ENCODE measurements at regions not wholly inside any gene's neighbourhood (a gene's known extent, or its start where the extent isn't known, plus 50 kb on each side); places are given as distances from the start of the nearest gene placed in this dataset.
"Not testable (repeated sequence)": the region's sequence is repeated elsewhere in the genome, so short reads cannot be mapped to it uniquely, and the experiment has no call there.

DNA sequence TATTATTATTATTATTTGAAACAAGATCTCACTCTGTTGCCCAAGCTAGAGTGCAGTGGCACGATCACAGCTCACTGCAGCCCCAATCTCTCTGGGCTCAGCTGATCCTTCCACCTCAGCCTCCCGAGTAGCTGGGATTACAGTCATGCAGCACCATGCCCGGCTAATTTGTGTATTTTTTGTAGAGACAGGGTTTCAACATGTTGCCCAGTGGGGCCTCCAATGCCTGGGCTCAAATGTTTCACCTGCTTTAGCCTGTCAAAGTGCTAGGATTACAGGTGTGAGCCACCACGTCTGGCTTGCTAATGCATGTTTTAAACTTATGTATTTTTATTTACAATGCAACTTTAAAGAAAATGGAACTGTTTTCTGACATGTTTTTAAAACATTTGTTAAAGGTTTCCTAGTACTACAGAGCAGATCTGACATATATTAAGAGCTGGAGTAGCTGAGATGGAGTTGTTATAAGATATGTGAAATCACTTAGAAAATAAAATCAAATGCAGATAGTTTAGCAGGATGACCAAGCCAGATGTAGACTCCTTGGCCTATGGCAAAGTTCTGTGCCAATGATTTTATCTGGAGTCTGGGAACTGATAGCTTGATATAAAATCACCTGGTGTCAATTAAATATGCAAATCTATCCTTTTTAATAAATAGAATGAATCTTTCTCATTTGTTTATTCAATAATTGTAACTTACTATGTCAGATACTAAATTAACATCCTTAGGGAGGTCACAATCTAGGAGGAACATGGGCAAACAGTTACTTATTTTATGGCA lies 310.1 kb upstream of the NAALADL2 start:
- CTCF ChIA-PET, result no interaction called here
- intact Hi-C loops (cut with micrococcal nuclease; ENCODE audit: unreplicated experiment), result no loop called here

DNA sequence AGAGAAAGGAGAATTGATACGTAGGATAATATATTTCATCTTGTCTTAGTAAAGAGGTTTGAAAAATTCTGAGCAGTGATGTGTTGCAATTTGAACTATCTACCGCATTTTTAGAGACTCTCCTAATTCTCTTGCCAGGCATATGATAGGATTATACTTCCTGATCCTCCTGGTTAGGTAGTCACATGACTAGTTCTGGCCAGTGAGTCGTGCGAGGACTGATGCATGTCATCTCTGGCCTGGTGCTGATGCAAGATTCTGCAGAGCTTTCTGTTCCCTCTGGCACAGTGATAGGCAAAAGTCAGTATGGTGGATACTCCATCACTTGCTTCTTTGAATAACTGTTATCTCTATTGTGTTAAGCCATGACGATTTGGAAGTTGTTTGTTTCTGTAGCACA lies 277.6 kb upstream of the NAALADL2 start:
- TF ChIP-seq EZH2 (IDR thresholded peaks at IDR 0.05; ENCODE audit: borderline replicate concordance, low read depth, low read length, poor library complexity, severe bottlenecking), result no peak
- TF ChIP-seq, protein P1, sequence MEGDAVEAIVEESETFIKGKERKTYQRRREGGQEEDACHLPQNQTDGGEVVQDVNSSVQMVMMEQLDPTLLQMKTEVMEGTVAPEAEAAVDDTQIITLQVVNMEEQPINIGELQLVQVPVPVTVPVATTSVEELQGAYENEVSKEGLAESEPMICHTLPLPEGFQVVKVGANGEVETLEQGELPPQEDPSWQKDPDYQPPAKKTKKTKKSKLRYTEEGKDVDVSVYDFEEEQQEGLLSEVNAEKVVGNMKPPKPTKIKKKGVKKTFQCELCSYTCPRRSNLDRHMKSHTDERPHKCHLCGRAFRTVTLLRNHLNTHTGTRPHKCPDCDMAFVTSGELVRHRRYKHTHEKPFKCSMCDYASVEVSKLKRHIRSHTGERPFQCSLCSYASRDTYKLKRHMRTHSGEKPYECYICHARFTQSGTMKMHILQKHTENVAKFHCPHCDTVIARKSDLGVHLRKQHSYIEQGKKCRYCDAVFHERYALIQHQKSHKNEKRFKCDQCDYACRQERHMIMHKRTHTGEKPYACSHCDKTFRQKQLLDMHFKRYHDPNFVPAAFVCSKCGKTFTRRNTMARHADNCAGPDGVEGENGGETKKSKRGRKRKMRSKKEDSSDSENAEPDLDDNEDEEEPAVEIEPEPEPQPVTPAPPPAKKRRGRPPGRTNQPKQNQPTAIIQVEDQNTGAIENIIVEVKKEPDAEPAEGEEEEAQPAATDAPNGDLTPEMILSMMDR (conservative IDR thresholded peaks at IDR 0.05; ENCODE audit: low read depth, low read length), result no peak
- H3K27ac ChIP-seq (ENCODE audit: low read depth, low read length, poor library complexity, severe bottlenecking), result no peak overlapping the region
- POLR2A ChIA-PET (ENCODE audit: low non-redundant PET), result no interaction called here
- intact Hi-C loops (cut with micrococcal nuclease; ENCODE audit: unreplicated experiment), result no loop called here
- CTCF ChIA-PET, result no interaction called here
- H3K9me3 ChIP-seq (ENCODE audit: low read depth, low read length, poor library complexity, severe bottlenecking), result no peaks in the 10 kb centered on the region
- H3K4me3 ChIP-seq (ENCODE audit: low read depth, low read length, poor library complexity, severe bottlenecking), result no peak overlapping the region
- H3K4me1 ChIP-seq (ENCODE audit: insufficient read depth, low read length, poor library complexity, severe bottlenecking), result no peaks in the 10 kb centered on the region
- no TSS peak for BruUV-seq (replicated peaks)
- no peaks in the 10 kb centered on the region for H3K36me3 ChIP-seq (ENCODE audit: insufficient read depth, low read length, poor library complexity, severe bottlenecking)
- H3K27me3 ChIP-seq (replicated peaks; ENCODE audit: insufficient read depth, low read depth, low read length, poor library complexity), result no peaks in the 10 kb centered on the region
- DNase-seq (ENCODE audit: low spot score), result no peak

More for the DNA sequence above, 310.1 kb upstream of the NAALADL2 start:
- TF ChIP-seq EZH2 (IDR thresholded peaks at IDR 0.05; ENCODE audit: borderline replicate concordance, low read depth, low read length, poor library complexity, severe bottlenecking), result no peak
- TF ChIP-seq, protein P1 (conservative IDR thresholded peaks at IDR 0.05; ENCODE audit: low read depth, low read length), result no peak
- Histone ChIP-seq H3K4me3 (ENCODE audit: low read depth, low read length, poor library complexity, severe bottlenecking) (no peak overlapping the region), H3K4me1 (ENCODE audit: insufficient read depth, low read length, poor library complexity, severe bottlenecking) (no peaks in the 10 kb centered on the region), H3K27me3 (replicated peaks; ENCODE audit: insufficient read depth, low read depth, low read length, poor library complexity) (no peaks in the 10 kb centered on the region), H3K27ac (ENCODE audit: low read depth, low read length, poor library complexity, severe bottlenecking) (no peak overlapping the region), H3K36me3 (ENCODE audit: insufficient read depth, low read length, poor library complexity, severe bottlenecking) (no peaks in the 10 kb centered on the region), H3K9me3 (ENCODE audit: low read depth, low read length, poor library complexity, severe bottlenecking) (no peaks in the 10 kb centered on the region)
- POLR2A ChIA-PET (ENCODE audit: low non-redundant PET), result no interaction called here
- DNase-seq (ENCODE audit: low spot score), result no peak
- BruUV-seq (replicated peaks), result no TSS peak

DNA sequence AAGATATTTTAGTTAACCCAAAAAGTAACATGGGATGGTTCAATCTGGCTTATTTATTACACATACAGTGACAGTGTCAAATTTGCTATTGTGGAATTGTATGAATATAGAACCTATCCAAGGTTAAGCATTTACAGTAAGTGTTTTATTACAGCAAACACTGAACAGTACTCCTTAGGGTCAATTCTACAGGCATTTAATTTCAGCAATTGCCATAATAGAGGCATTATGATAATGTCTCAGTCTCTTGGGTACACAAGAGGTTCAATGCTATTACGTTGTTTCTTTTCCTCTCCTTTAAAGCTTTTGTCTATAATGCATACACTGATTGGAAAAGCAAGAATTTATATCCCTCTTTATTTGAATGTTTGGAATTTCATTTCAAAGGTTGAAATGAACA lies 275.7 kb upstream of the NAALADL2 start:
- TF ChIP-seq, protein P1 (conservative IDR thresholded peaks at IDR 0.05; ENCODE audit: low read depth, low read length), result no peak
- no peak for TF ChIP-seq EZH2 (IDR thresholded peaks at IDR 0.05; ENCODE audit: borderline replicate concordance, low read depth, low read length, poor library complexity, severe bottlenecking)
- Histone ChIP-seq H3K27me3 (replicated peaks; ENCODE audit: insufficient read depth, low read depth, low read length, poor library complexity) (no peaks in the 10 kb centered on the region), H3K27ac (ENCODE audit: low read depth, low read length, poor library complexity, severe bottlenecking) (no peak overlapping the region), H3K4me1 (ENCODE audit: insufficient read depth, low read length, poor library complexity, severe bottlenecking) (no peaks in the 10 kb centered on the region), H3K9me3 (ENCODE audit: low read depth, low read length, poor library complexity, severe bottlenecking) (no peaks in the 10 kb centered on the region), H3K4me3 (ENCODE audit: low read depth, low read length, poor library complexity, severe bottlenecking) (no peak overlapping the region), H3K36me3 (ENCODE audit: insufficient read depth, low read length, poor library complexity, severe bottlenecking) (no peaks in the 10 kb centered on the region)
- no peak for DNase-seq (ENCODE audit: low spot score)
- ChIA-PET CTCF (no interaction called here), POLR2A (ENCODE audit: low non-redundant PET) (no interaction called here)
- intact Hi-C loops (cut with micrococcal nuclease; ENCODE audit: unreplicated experiment), result no loop called here
- BruUV-seq (replicated peaks), result no TSS peak

DNA sequence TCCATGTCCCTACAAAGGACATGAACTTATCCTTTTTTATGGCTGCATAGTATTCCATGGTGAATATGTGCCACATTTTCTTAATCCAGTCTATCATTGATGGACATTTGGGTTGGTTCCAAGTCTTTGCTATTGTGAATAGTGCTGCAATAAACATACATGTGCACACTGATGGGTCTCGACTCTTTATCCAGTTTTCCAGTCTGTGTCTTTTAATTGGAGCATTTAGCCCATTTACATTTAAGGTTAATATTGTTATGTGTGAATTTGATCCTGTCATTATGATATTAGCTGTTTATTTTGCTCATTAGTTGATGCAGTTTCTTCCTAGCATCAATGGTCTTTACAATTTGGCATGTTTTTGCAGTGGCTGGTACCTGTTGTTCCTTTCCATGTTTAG lies 272.0 kb upstream of the NAALADL2 start:
- H3K9me3 ChIP-seq (ENCODE audit: low read depth, low read length, poor library complexity, severe bottlenecking); H3K4me1 ChIP-seq (ENCODE audit: insufficient read depth, low read length, poor library complexity, severe bottlenecking); CTCF ChIA-PET; POLR2A ChIA-PET (ENCODE audit: low non-redundant PET); H3K27me3 ChIP-seq (replicated peaks; ENCODE audit: insufficient read depth, low read depth, low read length, poor library complexity); H3K27ac ChIP-seq (ENCODE audit: low read depth, low read length, poor library complexity, severe bottlenecking); DNase-seq (ENCODE audit: low spot score); intact Hi-C loops (cut with micrococcal nuclease; ENCODE audit: unreplicated experiment); H3K36me3 ChIP-seq (ENCODE audit: insufficient read depth, low read length, poor library complexity, severe bottlenecking); BruUV-seq (replicated peaks); H3K4me3 ChIP-seq (ENCODE audit: low read depth, low read length, poor library complexity, severe bottlenecking): not testable (repeated sequence)

Data from A673 (cell line).